Mesodermal cell (in vitro differentiated cells): ENCODE measurements at regions not wholly inside any gene's neighbourhood (a gene's known extent, or its start where the extent isn't known, plus 50 kb on each side); places are given as distances from the start of the nearest gene placed in this dataset.
"Not testable (repeated sequence)": the region's sequence is repeated elsewhere in the genome, so short reads cannot be mapped to it uniquely, and the experiment has no call there.

ENCODE experiments used
- H3K27ac ChIP-seq: 2 replicates; pipeline ENCODE4 v1.7.0; 2013; ENCODE audit warnings: mild to moderate bottlenecking, low read depth, low read length, moderate library complexity; ENCODE audit not compliant: severe bottlenecking
- H3K36me3 ChIP-seq: 2 replicates; pipeline ENCODE4 v1.7.1; 2013; ENCODE audit warnings: mild to moderate bottlenecking, low read length, moderate library complexity; ENCODE audit not compliant: control insufficient read depth, insufficient read depth
- H3K4me1 ChIP-seq: one replicate; pipeline ENCODE4 v1.7.1; 2013; ENCODE audit warnings: mild to moderate bottlenecking, low read length; ENCODE audit not compliant: insufficient read depth, control insufficient read depth, poor library complexity, severe bottlenecking
- H3K4me3 ChIP-seq: 2 replicates; pipeline ENCODE4 v1.7.0; 2013; ENCODE audit warnings: low read length, control low read depth, mild to moderate bottlenecking; ENCODE audit not compliant: insufficient read depth, poor library complexity, severe bottlenecking; ENCODE audit errors: extremely low read depth
- H3K9me3 ChIP-seq: 2 replicates; pipeline ENCODE4 v1.7.1; 2013; ENCODE audit warnings: mild to moderate bottlenecking, low read length, moderate library complexity; ENCODE audit not compliant: control insufficient read depth
- WGBS, 2 experiments: methylation state at CpG; one replicate each; pipeline ENCODE4 v1.1.5; 2013; ENCODE audit warnings: missing lambda C conversion rate in 2 of 2; ENCODE audit not compliant: insufficient coverage in 2 of 2; 5-methylcytosine and 5-hydroxymethylcytosine counted together

DNA sequence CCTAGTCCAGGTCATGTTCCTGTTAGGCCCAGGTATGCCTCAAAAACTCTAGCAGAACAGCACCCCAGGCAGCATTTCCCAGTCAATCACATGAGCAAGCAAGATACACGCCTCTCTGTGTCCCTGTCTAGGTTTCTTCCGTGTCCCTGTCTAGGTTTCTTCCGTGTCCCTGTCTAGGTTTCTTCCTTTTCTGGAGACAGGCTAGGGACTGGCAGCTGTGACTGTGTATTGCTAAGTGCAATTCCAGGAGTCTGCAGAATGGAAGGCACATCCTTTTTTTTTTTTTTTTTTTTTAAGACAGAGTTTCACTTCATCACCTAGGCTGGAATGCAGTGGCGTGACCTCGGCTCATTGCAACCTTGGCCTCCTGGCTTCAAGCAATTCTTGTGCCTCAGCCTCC is 77.6 kb downstream of the SETD4 start:
- Histone ChIP-seq H3K4me3 (no peak overlapping the region), H3K27ac (no peak overlapping the region), H3K4me1 (no peaks in the 10 kb centered on the region), H3K9me3 (no peaks in the 10 kb centered on the region), H3K36me3 (no peaks in the 10 kb centered on the region)
- WGBS, 2 experiments, result 92 to 95% methylated on average over 2 to 3 of the region's 5 CpGs

DNA sequence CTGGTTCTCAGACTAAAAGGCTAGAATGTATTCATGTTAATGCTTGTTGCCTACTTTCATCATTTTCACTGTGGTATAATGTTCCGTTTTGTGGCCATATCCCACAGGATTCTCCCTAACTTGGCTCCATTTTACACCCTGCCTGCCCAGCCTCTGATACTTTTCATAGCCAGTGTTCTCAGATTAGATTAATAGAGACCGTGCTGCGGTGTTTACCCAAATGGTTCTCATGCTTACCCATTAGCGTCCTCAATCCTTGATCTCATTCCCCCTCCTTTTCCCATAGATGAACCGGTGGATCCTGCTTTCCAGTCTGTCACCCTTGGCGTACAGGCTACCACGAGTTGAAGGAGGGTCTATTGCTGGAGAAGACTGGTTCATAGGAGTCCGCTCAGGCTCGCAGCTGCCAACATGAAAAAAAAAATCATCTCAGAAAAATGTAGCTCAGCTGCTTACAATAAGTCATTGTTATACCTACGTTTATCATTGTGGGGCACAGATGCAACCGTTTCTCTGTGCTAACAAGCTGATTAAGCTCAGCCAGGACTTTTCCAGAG is 78.7 kb downstream of the SETD4 start:
- no peaks in the 10 kb centered on the region for H3K4me1 ChIP-seq
- no peaks in the 10 kb centered on the region for H3K9me3 ChIP-seq
- WGBS, 2 experiments, result 78 to 92% methylated on average over 6 to 10 of the region's 11 CpGs
- no peak overlapping the region for H3K4me3 ChIP-seq
- H3K27ac ChIP-seq, result no peak overlapping the region
- H3K36me3 ChIP-seq, result no peaks in the 10 kb centered on the region

DNA sequence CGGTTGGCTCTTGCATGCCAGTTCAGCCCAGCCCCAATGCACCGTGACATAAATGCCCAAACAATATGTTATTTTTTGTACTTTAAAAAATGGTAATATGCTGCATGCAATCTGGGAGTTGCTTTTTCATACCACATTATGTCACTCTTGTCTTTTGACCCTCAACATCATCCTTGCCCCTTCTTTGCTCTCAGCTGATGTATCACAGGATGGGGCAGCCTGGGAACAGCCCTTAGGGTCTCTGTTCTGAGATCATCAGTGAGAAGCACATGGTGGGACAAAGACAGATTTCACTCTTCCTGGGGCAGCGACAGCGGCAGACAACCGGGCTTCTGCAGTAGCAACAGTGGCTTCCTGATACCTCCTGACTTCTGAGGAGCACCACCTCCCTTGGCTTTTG is 79.5 kb downstream of the SETD4 start:
- 92 to 98% methylated on average over 3 of the region's 5 CpGs for WGBS, 2 experiments
- Histone ChIP-seq H3K4me1 (no peaks in the 10 kb centered on the region), H3K27ac (no peak overlapping the region), H3K9me3 (no peaks in the 10 kb centered on the region), H3K4me3 (no peak overlapping the region), H3K36me3 (no peaks in the 10 kb centered on the region)

DNA sequence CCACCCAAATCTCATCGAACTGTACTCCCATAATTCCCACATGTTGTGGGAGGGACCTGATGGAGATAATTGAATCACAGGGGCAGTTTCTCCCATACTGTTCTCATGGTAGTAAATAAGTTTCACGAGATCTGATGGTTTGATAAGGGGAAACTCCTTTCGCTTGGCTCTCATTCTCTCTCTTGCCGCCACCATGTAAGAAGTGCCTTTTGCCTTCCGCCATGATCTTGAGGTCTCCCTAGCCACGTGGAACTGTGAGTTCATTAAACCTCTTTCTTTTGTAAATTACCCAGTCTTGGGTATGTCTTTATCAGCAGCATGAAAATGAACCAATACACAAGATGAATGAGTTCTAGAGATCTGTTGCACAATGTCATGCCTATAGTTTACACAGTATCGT is 82.5 kb downstream of the SETD4 start:
- H3K9me3 ChIP-seq, H3K27ac ChIP-seq, H3K4me3 ChIP-seq, H3K4me1 ChIP-seq, H3K36me3 ChIP-seq: not testable (repeated sequence)
- 90 to 100% methylated on average over 5 of the region's 7 CpGs for WGBS, 2 experiments

DNA sequence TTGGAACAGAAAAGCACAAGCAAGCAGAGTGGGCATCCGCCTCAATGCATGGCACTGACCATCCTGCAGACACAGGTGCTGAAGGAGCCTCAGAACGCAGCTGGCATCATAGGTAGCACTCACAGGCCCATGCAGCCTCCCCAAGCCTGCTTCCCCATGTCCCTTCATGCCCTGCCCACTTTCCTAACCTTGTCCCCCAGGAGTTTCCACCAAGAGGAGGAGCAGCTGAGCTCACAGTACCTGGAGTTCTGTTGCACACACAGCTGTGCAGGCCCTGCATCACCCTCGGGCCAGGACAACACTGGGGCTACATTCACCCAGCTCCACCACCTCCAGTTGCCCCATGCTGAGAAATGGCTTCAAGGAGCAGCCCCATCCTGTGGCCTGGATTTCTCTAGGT is 83.4 kb downstream of the SETD4 start:
- no peaks in the 10 kb centered on the region for H3K36me3 ChIP-seq
- WGBS, 2 experiments, result 75 to 89% methylated on average over 3 of the region's 3 CpGs
- no peak overlapping the region for H3K27ac ChIP-seq
- H3K4me3 ChIP-seq, result no peak overlapping the region
- H3K9me3 ChIP-seq, result no peaks in the 10 kb centered on the region
- H3K4me1 ChIP-seq, result no peaks in the 10 kb centered on the region

DNA sequence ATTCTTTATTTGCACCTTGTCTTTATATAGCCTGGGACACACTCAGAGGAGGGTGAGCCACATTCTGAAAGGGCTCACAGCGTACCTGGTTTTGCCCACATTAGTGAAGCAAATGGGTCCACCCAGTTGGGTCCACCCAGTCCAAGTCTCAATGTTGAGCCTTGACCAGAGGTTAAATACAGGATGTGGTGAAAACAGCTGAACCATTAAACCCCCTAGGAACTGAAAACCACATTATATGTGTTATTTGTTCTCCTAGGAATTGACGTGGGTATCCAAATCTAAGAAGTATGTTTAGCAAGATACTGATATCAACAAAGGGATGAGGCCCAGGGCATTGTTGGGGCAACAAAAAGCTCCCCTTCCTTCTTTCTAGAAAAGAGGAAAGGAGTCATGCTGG is 83.8 kb downstream of the SETD4 start:
- 83% methylated on average over 2 of the region's 2 CpGs; no CpG with 5 or more reads in 1 of the 2 experiments for WGBS, 2 experiments

DNA sequence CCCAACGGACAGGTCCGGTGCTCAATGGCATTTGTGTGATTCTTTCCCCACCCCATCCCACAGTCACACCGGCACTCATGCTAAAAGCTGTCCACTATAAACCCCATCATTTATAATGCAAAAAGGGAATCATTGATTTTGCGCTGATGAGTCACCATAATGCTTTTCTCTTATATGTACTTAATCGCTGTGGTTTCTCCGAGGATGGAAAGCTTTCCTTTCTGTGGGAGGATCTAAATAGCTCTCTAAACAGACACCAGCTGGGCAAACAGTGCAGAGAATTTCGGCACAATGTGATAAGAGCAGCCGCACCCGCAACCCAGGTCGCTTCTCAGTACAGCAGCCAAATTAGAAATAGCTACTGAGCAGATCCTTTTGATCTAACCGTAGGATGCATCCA is 85.6 kb downstream of the SETD4 start:
- 89 to 95% methylated on average over 8 of the region's 11 CpGs for WGBS, 2 experiments
- no peaks in the 10 kb centered on the region for H3K4me1 ChIP-seq
- H3K9me3 ChIP-seq, result no peaks in the 10 kb centered on the region

More for the DNA sequence above, 83.8 kb downstream of the SETD4 start:
- Histone ChIP-seq H3K4me1 (no peaks in the 10 kb centered on the region), H3K4me3 (no peak overlapping the region), H3K36me3 (no peaks in the 10 kb centered on the region), H3K27ac (no peak overlapping the region), H3K9me3 (no peaks in the 10 kb centered on the region)

DNA sequence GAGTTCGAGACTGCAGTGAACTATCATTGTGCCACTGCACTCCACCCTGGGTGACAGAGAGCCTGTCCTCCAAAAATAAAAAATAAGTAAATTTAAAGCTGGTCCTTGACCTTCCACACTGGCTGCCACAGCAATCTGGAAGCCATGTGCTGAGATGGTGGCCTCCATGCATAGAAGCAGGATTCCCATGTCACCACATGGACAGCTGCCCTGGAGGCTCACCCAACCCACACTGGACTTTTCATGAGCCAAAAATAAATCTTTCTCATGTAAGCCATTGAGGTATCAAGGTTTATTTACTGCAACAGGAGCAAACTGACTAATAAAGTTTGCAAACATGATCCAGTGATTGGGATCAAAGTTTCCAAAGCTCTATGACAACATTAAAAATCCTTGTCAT is 88.5 kb downstream of the SETD4 start:
- Histone ChIP-seq H3K9me3 (no peaks in the 10 kb centered on the region), H3K27ac (no peak overlapping the region), H3K4me3 (no peak overlapping the region), H3K36me3 (no peaks in the 10 kb centered on the region), H3K4me1 (no peaks in the 10 kb centered on the region)
- WGBS, 2 experiments, result 100% methylated on average over 1 of the region's 1 CpG; no CpG with 5 or more reads in 1 of the 2 experiments

More for the DNA sequence above, 85.6 kb downstream of the SETD4 start:
- no peak overlapping the region for H3K4me3 ChIP-seq
- H3K36me3 ChIP-seq, result no peaks in the 10 kb centered on the region
- no peak overlapping the region for H3K27ac ChIP-seq

DNA sequence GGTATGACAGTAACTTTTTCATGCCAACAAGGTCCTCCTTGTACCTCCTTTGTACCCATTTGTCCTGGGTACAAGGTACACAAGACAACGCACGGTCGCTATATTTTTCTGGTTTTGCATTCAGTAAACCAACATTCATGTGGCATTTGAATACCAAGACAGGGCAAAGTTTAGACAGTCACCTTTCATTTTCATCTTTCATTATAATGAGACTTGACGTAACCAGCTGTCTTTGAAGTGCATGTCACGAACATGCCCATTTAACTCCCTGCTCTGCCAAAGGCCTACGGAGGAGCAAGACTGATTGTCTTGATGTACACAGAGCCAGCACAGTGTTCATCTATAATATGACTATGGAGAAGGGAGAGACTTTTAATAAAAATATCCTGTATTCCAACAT is 91.0 kb downstream of the SETD4 start:
- WGBS, 2 experiments, result 95 to 96% methylated on average over 5 of the region's 6 CpGs
- Histone ChIP-seq H3K36me3 (no peaks in the 10 kb centered on the region), H3K27ac (no peak overlapping the region)

DNA sequence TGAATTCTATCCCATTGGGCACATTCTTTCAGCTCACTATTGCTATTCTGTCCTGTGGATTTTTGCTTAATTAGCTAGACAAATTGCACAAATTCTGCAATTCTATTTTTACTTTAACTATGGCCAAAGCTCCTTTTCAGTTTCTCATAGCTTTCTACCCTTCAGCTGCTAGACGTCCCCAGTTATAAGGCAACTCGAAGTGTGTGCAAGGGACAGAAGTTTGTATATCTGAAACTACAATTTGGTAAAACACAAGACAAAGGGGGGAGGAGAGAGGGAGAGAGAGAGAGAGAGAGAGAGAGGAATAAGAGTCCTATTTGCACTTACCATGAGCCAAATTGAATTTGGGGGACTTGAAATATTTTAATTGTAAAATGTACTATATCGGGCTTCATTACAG is 91.8 kb downstream of the SETD4 start:
- WGBS, 2 experiments, result no CpG with 5 or more reads among the region's 3 CpGs

More for the DNA sequence above, 91.0 kb downstream of the SETD4 start:
- Histone ChIP-seq H3K4me1 (no peaks in the 10 kb centered on the region), H3K4me3 (no peak overlapping the region), H3K9me3 (no peaks in the 10 kb centered on the region)

DNA sequence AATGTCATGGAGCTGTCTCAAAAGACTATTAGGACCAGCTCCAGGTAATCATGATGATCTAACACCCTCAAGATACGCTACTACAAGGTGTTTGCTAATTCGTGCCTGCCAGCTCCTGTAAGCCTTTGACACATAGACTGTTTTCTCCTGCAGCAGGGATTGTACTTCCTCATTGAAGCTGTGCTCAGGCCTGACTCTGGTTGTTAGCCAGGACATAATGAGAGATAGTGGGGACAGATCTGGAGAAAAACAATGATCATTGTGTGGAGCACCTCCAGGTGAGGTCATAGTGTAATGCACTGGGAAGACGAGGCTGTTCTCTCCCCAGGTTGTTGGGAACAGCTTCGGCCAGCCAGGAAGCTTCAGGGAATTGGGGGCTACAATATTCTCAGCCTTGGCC is 94.6 kb downstream of the SETD4 start:
- H3K4me1 ChIP-seq, result no peaks in the 10 kb centered on the region
- H3K36me3 ChIP-seq, result no peaks in the 10 kb centered on the region
- H3K27ac ChIP-seq, result no peak overlapping the region
- H3K4me3 ChIP-seq, result no peak overlapping the region
- no peaks in the 10 kb centered on the region for H3K9me3 ChIP-seq
- 91 to 96% methylated on average over 4 of the region's 4 CpGs for WGBS, 2 experiments

More for the DNA sequence above, 91.8 kb downstream of the SETD4 start:
- Histone ChIP-seq H3K4me1 (no peaks in the 10 kb centered on the region), H3K27ac (no peak overlapping the region), H3K36me3 (no peaks in the 10 kb centered on the region), H3K9me3 (no peaks in the 10 kb centered on the region), H3K4me3 (no peak overlapping the region)
